H1 (cell line): ENCODE measurements at regions not wholly inside any gene's neighbourhood (a gene's known extent, or its start where the extent isn't known, plus 50 kb on each side); places are given as distances from the start of the nearest gene placed in this dataset.

Experiments used
- BCL11A ChIP-seq, 2 experiments: IDR thresholded peaks; one replicate each; pipeline ENCODE4 v1.6.1; 2011; ENCODE audit warnings: low read depth in 2 of 2, low read length in 2 of 2, mild to moderate bottlenecking in 2 of 2
- EP300 ChIP-seq, 2 experiments: IDR thresholded peaks; 1 replicate in 1 of 2; 2 replicates in 1 of 2; pipeline ENCODE4 v1.6.1; 2011 to 2012; ENCODE audit warnings: low read depth in 2 of 2, low read length in 2 of 2, mild to moderate bottlenecking in 2 of 2, borderline replicate concordance in 1 of 2, inconsistent platforms in 1 of 2, moderate library complexity in 1 of 2
- KDM4A ChIP-seq: IDR thresholded peaks from one replicate; pipeline ENCODE4 v1.7.1; 2012; ENCODE audit warnings: low read depth, mild to moderate bottlenecking, moderate library complexity, low read length, inconsistent platforms; ENCODE audit not compliant: severe bottlenecking
- NANOG ChIP-seq: IDR thresholded peaks from 2 replicates; pipeline ENCODE4 v1.6.1; 2011; ENCODE audit warnings: low read length, low read depth, mild to moderate bottlenecking, inconsistent platforms; ENCODE audit not compliant: insufficient read depth, poor library complexity, severe bottlenecking
- RBBP5 ChIP-seq: IDR thresholded peaks from 2 replicates; pipeline ENCODE4 v1.7.1; 2012; ENCODE audit warnings: low read depth, mild to moderate bottlenecking, inconsistent platforms, low read length, moderate library complexity, borderline replicate concordance
- RNF2 ChIP-seq: fragments of 200-900, 300-1000 bp; sonication (generic); IDR thresholded peaks from 2 replicates; pipeline ENCODE4 v1.7.1; 2016; ENCODE audit warnings: borderline replicate concordance, low read depth, mild to moderate bottlenecking, antibody characterized with exemption, low read length; ENCODE audit not compliant: poor library complexity, severe bottlenecking; ENCODE audit errors: missing control alignments
- TAF1 ChIP-seq: IDR thresholded peaks from 2 replicates; pipeline ENCODE4 v1.6.1; 2011; ENCODE audit warnings: mild to moderate bottlenecking, low read depth, low read length

DNA sequence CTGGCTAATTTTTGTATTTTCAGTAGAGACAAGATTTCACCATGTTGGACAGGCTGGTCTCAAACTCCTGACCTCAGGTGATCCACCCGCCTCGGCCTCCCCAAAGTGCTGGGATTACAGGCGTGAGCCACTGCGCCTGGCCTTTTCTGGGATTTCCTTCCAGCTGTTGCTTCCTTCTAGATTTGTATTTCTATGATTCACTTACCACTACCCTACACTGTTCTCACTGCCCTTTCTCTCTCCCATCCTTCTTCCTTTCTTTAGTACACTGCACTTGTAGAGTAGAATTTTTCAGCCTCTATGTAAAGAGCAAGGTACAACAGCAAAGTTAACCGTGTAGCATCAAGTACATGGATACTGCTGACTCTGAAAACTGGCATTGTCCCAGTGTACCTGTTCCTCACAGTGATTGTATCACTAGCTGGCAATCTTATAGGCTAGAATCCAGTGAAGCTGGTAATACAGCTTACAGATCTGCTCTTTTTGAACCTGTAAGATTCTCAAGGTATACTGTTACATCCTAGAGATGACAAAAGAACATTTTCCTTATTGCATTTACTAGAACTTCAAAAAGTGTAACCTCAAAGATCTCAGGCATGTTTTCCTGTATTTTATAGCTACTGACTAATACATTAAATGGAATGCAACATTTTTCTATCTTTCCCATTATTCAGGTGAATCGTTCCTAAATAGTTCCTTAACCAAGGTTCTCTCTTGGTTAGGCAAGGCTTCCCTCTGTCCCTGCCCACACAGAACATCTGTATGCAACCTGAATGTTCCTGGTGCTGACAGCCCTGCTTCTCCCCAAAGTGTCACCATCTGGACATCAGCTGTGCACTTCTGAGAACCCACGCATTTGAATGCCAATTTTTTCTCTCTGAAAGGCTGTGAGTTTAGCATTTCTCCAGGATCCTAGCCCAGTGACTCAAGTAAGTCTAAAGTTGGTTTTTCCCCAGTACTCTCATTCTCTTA lies 74.1 kb upstream of the RAP2B start (continued):
- no peak for TF ChIP-seq RNF2
- TF ChIP-seq KDM4A, result no peak
- TF ChIP-seq NANOG, result no peak
- no peak for TF ChIP-seq TAF1
- TF ChIP-seq EP300 (IDR thresholded peaks at IDR 0.05; ENCODE audit: borderline replicate concordance in 1 of 2, low read depth in 2 of 2, low read length in 2 of 2), result no peak
- no peak for TF ChIP-seq BCL11A (IDR thresholded peaks at IDR 0.05; ENCODE audit: low read depth in 2 of 2, low read length in 2 of 2)
- TF ChIP-seq RBBP5, result no peak
